ENCODE measurements at regions not wholly inside any gene's neighbourhood (a gene's known extent, or its start where the extent isn't known, plus 50 kb on each side); places are given as distances from the start of the nearest gene placed in this dataset.

DNA sequence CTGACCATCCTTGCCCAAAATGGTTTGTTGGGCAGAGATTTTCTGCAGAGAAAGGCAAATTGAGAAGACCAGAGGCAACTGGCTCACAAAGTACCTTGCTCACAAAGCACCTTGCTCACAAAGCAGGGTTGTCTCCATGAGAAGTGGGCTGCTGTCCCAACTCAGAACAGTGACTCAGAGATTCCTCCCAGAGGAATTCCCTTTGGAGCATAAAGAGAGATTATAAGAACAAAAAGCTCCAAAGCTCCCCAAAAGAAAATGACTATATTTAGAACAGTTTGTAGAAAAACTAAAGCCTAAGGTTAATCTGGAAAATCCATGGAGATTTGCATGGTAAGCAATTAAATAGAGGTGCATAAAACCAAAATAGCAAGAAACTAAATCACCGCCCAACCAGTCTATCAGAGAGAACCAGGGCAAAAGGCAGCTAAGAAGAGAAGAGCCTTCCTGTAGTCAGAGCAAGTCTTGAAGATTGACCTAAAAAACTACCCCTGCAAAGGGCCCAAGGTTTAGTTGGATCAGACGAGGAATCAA, 731.4 kb downstream of the FAT4 start:
- intact Hi-C loops (cut with DNase I), result no loop called here
- Histone ChIP-seq H3K36me3 (replicated peaks in 1 of 2) (no peaks in the 10 kb centered on the region), H3K4me3 (no peak overlapping the region), H3K27ac (no peak overlapping the region), H3K9me3 (replicated peaks in 1 of 3) (no peaks in the 10 kb centered on the region), H3K27me3 (no peaks in the 10 kb centered on the region), H3K4me1 (replicated peaks in 1 of 2) (no peaks in the 10 kb centered on the region)
- no peak for TF ChIP-seq POLR2A (IDR thresholded peaks at IDR 0.05)
- TF ChIP-seq, protein P1, sequence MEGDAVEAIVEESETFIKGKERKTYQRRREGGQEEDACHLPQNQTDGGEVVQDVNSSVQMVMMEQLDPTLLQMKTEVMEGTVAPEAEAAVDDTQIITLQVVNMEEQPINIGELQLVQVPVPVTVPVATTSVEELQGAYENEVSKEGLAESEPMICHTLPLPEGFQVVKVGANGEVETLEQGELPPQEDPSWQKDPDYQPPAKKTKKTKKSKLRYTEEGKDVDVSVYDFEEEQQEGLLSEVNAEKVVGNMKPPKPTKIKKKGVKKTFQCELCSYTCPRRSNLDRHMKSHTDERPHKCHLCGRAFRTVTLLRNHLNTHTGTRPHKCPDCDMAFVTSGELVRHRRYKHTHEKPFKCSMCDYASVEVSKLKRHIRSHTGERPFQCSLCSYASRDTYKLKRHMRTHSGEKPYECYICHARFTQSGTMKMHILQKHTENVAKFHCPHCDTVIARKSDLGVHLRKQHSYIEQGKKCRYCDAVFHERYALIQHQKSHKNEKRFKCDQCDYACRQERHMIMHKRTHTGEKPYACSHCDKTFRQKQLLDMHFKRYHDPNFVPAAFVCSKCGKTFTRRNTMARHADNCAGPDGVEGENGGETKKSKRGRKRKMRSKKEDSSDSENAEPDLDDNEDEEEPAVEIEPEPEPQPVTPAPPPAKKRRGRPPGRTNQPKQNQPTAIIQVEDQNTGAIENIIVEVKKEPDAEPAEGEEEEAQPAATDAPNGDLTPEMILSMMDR (IDR thresholded peaks at IDR 0.05), result no peak
- WGBS, 4 donors, result 47 to 88% (median 61%) methylated on average over 2 of the region's 2 CpGs
- no peak for DNase-seq

DNA sequence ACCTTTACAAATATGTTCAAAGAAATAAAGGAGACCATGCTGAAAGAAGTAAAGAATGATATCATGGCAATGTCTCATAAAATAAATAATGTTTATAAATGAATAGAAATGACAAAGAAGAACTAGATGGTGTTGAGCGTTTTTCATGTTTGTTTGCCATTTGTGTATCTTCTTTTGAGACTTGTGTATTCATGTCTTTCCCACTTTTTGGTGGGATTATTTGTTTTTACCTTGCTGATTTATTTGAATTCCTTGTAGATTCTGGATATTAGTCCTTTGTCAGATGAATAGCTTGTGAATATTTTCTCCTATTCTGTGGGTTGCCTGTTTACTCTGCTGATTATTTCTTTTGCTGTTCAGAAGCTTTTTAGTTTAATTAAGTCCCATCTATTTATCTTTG, 732.4 kb downstream of the FAT4 start:
- Histone ChIP-seq H3K27ac (no peak overlapping the region), H3K36me3 (replicated peaks in 1 of 2) (no peaks in the 10 kb centered on the region), H3K27me3 (no peaks in the 10 kb centered on the region), H3K4me3 (no peak overlapping the region), H3K4me1 (replicated peaks in 1 of 2) (no peaks in the 10 kb centered on the region), H3K9me3 (replicated peaks in 1 of 3) (no peaks in the 10 kb centered on the region)
- intact Hi-C loops (cut with DNase I), result no loop called here
- WGBS, 4 donors, result 66 to 82% (median 70%) methylated on average over 1 of the region's 1 CpG
- no peak for TF ChIP-seq POLR2A (IDR thresholded peaks at IDR 0.05)
- TF ChIP-seq, protein P1 (IDR thresholded peaks at IDR 0.05), result no peak
- no peak for DNase-seq

DNA sequence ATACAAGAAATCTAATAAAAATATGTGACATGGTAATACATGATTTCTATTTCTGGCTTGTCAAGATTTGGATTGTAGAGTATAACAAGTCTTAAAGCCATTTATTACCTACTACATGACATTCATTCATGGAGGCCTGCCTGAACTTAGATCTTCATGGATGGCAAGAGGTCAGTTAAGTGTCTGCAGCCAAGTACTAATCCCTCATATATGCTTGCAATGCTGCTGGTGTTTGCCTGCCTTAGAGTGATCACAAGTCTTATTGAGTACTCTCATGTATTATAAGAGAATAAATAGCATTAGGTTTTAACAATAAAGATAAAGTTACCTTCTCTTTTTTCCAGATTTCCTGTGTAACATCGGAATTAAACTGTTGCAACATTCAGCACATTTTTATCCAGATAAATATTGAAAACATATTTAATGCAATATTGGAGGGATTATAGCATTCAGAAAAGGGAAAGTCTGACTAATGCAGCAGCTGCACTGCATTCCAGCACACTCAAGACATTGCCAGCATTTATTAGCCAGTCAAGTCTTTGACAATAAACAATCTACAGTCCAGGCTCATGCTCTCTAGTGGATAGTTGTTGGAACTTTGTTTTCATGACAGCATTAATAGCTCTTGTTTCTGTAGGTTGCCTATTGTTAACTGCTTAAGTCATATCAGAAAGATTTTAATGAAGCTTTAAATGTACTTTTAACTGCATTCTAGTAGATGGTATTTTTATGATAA, 737.1 kb downstream of the FAT4 start:
- H3K4me1 ChIP-seq (replicated peaks in 1 of 2), result no peaks in the 10 kb centered on the region
- WGBS, 4 donors, result 48 to 66% (median 59%) methylated on average over 1 of the region's 1 CpG
- H3K36me3 ChIP-seq (replicated peaks in 1 of 2), result no peaks in the 10 kb centered on the region
- H3K27ac ChIP-seq, result no peak overlapping the region
- intact Hi-C loops (cut with DNase I), result no loop called here
- H3K9me3 ChIP-seq (replicated peaks in 1 of 3), result no peaks in the 10 kb centered on the region
- TF ChIP-seq, protein P1 (IDR thresholded peaks at IDR 0.05), result no peak
- no peak for DNase-seq
- no peaks in the 10 kb centered on the region for H3K27me3 ChIP-seq
- no peak overlapping the region for H3K4me3 ChIP-seq

DNA sequence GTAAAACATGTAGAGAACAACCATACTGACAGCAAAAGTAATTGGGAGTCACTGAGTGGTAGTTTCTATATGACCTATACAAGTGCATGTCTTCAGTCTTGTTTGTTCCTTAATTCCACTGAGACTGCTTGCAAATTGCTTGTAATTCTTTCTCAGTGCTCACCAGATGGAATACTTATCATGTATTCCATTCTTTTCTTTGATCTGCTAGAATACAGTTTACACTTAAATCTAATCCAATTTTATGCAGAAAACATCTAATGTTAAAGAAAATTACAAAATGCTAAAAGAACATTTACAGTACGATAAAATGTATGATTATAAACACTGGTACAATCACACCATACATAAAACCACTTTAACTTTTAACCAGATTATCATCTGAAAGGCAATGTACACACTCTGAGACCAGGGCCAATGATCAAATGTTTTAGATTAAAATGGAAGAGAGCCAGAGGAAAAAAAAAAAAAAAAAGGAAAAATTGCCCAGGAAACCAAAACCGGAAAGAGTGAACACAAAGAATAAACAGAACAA, 741.4 kb downstream of the FAT4 start:
- no peak overlapping the region for H3K4me3 ChIP-seq

More for the DNA sequence above, 741.4 kb downstream of the FAT4 start:
- 42 to 66% (median 53%) methylated on average over 2 of the region's 2 CpGs for WGBS, 4 donors
- Histone ChIP-seq H3K36me3 (replicated peaks in 1 of 2) (no peaks in the 10 kb centered on the region), H3K9me3 (replicated peaks in 1 of 3) (no peaks in the 10 kb centered on the region), H3K4me1 (replicated peaks in 1 of 2) (no peaks in the 10 kb centered on the region), H3K27ac (no peak overlapping the region), H3K27me3 (no peaks in the 10 kb centered on the region)
- TF ChIP-seq, protein P1 (IDR thresholded peaks at IDR 0.05), result no peak
- TF ChIP-seq POLR2A (IDR thresholded peaks at IDR 0.05), result no peak
- intact Hi-C loops (cut with DNase I), result no loop called here
- DNase-seq, result no peak
